Uterus (tissue), 2 donors: ENCODE measurements at regions not wholly inside any gene's neighbourhood (a gene's known extent, or its start where the extent isn't known, plus 50 kb on each side); places are given as distances from the start of the nearest gene placed in this dataset.

Source experiments
- POLR2A ChIP-seq, 2 donors: fragments of 450-650 bp; IDR thresholded peaks; one replicate each; pipeline ENCODE4 v1.6.1; 2016; ENCODE audit warnings: antibody characterized with exemption in 2 of 2, mild to moderate bottlenecking in 1 of 2, moderate library complexity in 1 of 2
- TF ChIP-seq, protein P1 (sequence below), 4 experiments: fragments of 200-600 bp in 2 of 4; fragments of 450-650 bp in 2 of 4; sonication (generic) in 2 of 4; IDR thresholded peaks; one replicate each; pipeline ENCODE4 v1.5.1; 2016 to 2019; ENCODE audit warnings: antibody characterized with exemption in 4 of 4, mild to moderate bottlenecking in 2 of 4, moderate library complexity in 1 of 4

DNA sequence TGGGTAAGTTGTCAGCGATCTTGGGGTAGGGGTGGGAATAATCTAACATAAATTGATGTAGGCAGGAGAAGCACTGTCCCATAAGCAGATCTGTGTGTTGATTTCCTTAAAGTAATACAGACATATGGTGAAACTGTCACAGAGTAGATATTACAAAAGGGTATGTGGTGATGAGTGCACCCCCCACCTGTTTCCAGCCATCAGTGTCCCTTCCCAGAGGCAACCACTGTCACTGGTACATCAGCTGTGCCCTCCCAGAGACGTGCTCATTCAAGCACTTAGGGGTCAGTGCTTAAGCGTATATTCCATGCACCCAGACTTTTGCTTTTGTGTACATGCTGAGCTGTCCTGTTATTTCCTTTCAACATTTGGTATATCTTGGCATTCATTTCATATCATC, 94.3 kb upstream of the PITX1 start:
- no peak for TF ChIP-seq POLR2A (IDR thresholded peaks at IDR 0.05)
- TF ChIP-seq, protein P1, sequence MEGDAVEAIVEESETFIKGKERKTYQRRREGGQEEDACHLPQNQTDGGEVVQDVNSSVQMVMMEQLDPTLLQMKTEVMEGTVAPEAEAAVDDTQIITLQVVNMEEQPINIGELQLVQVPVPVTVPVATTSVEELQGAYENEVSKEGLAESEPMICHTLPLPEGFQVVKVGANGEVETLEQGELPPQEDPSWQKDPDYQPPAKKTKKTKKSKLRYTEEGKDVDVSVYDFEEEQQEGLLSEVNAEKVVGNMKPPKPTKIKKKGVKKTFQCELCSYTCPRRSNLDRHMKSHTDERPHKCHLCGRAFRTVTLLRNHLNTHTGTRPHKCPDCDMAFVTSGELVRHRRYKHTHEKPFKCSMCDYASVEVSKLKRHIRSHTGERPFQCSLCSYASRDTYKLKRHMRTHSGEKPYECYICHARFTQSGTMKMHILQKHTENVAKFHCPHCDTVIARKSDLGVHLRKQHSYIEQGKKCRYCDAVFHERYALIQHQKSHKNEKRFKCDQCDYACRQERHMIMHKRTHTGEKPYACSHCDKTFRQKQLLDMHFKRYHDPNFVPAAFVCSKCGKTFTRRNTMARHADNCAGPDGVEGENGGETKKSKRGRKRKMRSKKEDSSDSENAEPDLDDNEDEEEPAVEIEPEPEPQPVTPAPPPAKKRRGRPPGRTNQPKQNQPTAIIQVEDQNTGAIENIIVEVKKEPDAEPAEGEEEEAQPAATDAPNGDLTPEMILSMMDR (IDR thresholded peaks at IDR 0.05) = no peak
